HG03196 (cell line): ENCODE measurements at regions not wholly inside any gene's neighbourhood (a gene's known extent, or its start where the extent isn't known, plus 50 kb on each side); places are given as distances from the start of the nearest gene placed in this dataset.

Experiments
- ATAC-seq: cut with Tn5 transposase; IDR thresholded peaks from one replicate; pipeline ENCODE4 v1.9.1; 2021; ENCODE audit not compliant: unreplicated experiment

GRCh38 chr2:60652832-60653340 is 99.4 kb upstream of the BCL11A start:
- no peak for ATAC-seq

DNA sequence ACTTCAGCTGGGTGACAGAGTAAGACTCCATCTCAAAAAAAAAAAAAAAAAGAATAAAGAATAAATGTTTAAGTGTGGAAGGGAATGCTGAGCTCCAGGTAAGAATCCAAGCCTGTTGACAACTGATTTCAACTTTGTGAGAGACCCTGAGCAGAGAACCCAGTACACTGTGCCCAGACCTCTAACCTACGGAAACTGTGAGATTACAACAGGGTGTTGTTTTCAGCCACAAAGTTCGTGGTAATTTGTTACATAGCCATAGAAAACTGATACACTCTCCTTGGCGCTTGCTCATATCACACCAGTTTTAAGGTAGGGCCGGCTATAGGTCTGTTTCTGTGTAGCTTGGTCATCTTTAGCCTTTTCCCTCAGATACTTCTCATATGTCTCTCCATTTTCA is 98.4 kb upstream of the PAPOLG start:
- ATAC-seq = no peak

DNA sequence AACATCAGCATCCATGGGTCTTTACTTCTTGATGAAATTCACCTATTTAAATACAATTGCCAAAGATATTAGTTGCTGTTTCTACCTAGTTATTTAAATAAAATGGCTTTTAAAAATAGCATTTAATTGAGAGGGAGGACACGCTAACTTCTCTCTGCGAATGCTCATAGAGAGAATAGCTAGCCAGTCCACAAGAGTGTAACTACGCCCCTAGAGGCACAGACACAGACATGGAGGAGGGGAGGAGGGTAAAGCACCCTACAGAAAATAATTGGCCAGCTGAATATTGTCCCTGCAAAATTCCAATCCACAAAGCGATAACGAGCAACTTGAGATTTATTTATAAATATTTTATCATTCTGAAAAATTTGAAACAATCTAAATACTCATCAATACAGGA is 97.0 kb upstream of the PAPOLG start:
- ATAC-seq = no peak

DNA sequence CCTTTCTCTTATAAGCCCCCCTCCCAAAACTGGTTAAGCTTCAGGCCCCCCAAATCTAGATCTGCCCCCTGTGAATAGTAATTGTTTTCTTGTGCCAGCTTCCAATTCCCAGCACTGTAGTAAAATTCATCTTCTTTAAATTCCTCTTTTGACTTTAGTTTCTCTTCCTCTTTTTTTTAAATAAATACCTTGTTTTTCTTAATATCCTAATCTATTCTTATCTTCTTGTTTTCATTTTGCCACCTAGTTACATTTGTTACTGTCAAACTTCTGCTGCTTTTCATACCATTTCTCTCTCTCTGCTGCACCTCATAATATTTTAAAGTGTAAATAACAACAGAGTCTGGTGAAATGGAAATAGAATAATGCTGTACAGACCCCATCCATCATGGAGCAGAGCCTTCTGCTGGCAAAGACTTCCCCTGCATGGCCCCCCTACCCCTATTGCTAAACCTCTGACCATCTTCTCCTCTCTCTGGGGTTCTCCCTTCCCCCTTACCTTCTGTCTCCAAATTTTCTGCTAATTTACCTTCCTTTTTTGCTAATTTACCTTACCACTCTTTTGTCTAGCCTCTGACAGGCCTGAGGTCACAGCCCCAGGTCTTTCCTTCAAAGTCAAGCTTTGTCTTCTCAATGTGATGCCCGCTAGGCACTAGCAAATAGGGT is 94.9 kb upstream of the PAPOLG start:
- ATAC-seq = no peak

DNA sequence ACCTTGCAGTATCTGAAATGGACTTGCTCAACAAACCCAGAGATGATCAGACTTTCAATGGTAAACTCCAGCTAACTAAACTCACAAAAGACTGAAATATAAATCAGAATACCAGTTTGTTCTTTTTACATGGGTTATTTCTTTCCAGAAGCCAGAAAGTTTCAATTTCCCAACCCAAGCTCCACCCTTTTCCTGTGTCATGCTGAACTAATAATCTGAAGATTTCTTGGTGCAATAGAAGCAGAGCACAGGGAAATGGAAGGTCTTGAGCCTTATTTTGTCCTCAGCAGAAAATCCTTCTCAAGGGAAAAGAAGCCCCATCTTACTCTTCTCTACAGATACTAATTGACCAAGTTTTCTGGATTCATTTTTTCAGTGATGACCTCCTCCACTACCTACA is 93.3 kb upstream of the PAPOLG start:
- ATAC-seq = no peak

DNA sequence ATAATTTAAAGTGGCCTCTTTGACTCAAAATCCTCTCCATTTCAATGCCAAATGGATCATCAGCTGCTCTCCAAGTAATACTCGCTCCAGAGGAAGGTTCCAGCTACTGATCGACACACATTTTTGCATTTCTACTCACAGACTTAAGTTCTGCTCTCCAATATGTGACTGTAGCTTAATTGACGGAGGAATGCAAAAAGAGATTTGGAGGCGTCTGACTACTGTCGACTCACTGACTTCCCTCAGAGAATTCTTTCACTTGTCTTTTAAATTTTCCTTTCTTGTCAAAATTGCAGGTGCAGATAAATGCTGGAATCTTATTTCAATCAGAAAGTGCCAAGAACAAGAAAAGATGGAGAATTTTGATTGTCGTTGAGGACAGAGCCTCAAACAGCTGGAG is 84.1 kb upstream of the PAPOLG start:
- ATAC-seq = no peak

- peak; percentile 92 for ATAC-seq
Observed at GRCh38 chr2:60674524-60675165, 81.4 kb upstream of the PAPOLG start.

DNA sequence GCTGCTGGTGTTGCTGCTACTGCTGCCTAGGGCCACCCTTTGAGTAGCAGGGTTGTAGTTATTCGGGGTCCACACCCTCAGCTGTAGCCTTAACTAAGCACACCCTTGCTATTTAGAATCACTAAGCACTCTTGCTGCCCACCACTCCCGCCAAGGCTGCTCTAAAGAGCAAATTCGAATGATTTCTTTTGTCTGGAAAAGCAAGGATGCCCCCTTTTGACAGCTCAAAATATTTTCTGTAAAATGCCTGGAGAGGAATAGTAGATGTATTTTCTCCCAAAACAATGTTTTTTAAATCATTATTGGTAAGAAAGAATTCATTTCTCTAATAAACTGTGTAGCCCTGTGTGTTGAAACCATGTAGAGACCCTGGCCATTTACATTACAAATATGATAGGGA is 80.8 kb upstream of the PAPOLG start:
- no peak for ATAC-seq

DNA sequence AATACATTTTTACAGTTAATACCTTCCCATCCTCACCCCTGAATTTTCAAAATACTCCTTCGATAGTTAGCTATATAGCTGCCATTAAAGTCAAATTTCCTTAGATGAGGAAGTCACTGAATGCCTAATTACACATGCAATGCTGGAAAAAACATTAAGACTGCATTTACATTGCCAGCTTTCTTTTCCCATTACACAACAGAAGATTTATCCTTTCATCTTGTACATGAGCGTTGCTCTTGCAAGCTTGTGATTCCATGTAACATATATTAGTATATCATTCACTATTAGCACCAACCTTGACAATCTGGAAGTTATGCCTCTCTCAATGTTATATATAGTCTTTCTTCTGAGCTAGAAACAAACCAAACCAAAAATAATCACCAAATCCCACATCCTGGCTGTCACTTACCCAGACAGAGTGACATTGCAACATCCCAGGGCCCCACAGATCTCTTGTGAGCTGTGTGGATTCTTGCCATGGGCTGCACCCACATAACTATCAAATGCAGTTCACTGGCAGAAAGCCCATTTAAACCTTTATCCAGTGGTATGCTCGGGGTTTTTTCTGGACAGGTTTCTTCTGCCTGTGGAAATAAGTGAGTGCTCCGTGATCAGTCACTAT is 79.2 kb upstream of the PAPOLG start:
- ATAC-seq = no peak

- no peak for ATAC-seq
Observed at GRCh38 chr2:60677356-60677755, 78.7 kb upstream of the PAPOLG start.

DNA sequence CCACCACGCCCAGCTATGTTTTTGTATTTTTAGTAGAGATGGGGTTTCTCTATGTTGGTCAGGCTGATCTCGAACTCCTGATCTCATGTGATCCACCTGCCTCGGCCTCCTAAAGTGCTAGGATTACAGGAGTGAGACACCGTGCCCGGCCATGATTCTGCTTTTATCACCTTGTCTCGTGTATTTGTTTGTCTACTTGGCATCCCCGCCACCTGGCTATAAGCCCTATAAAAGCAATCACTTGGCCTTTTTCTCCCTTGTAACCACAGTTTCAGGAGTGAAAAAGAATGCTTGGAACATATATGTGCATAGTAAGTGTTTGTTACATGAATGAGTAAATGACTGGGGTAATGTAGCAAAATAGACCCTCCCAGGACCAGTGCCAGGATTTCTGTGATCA is 77.5 kb upstream of the PAPOLG start:
- ATAC-seq = no peak

GRCh38 chr2:60679036-60679780 is 76.9 kb upstream of the PAPOLG start:
- ATAC-seq = no peak

DNA sequence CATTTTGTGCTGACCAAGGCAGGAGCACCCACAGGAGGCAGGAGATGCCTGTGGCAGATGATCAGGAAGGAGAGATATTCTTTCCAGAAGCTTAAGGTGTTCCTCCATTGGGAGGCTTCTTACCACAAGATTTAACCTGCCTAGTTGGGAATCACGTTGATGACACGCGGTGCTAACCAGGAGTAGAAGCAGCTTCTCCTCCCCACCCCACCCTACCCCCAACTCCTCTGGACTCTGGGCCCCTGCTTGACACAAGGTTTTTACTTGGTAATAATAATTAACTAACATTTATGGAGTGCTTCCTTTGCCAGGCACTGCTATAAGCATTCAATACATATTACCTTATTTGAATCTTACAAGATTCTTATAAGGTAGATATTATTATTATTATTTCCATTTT is 62.5 kb upstream of the PAPOLG start:
- no peak for ATAC-seq

- ATAC-seq = no peak
Observed at GRCh38 chr2:60695793-60696192, 60.3 kb upstream of the PAPOLG start.

GRCh38 chr2:60699617-60700016 is 56.5 kb upstream of the PAPOLG start:
- no peak for ATAC-seq

DNA sequence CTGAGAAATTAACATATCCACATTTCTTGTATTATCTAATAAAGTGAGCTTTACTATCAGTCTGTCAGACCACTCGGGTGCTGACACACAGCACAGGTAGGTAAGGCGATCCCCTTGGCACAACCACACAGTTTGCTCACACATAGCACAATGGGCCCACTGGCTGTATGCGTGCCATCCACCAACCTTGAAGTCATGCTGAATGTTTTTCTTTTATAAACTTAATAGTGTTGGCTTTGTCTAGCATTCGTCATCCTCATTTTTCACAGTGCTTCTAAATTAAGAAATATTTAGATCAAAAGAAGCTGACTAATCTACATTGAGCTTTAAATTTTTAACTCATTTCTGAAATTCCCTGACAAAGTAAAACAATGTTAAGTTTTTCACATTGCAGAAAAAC is 50.0 kb upstream of the PAPOLG start:
- no peak for ATAC-seq
